Osteoblast (primary cell): ENCODE measurements at regions not wholly inside any gene's neighbourhood (a gene's known extent, or its start where the extent isn't known, plus 50 kb on each side); places are given as distances from the start of the nearest gene placed in this dataset.

Source experiments
- DNase-seq: peaks from one replicate; pipeline ENCODE4 v3.0.0; 2011; ENCODE audit warnings: low spot score, mixed read lengths; ENCODE audit not compliant: insufficient read length; ENCODE audit errors: missing footprints
- H2AFZ ChIP-seq: 2 replicates; pipeline ENCODE4 v1.6.0; 2011; ENCODE audit warnings: mild to moderate bottlenecking, low read length
- H3K27ac ChIP-seq: 2 replicates; pipeline ENCODE4 v1.5.1; 2011; ENCODE audit warnings: mild to moderate bottlenecking, low read depth, low read length, moderate library complexity
- H3K27me3 ChIP-seq: 2 replicates; pipeline ENCODE4 v1.6.0; 2012; ENCODE audit warnings: mild to moderate bottlenecking, control low read depth, inconsistent platforms, low read length, moderate library complexity; ENCODE audit not compliant: insufficient read depth
- H3K36me3 ChIP-seq: 2 replicates; pipeline ENCODE4 v1.5.1; 2011; ENCODE audit warnings: mild to moderate bottlenecking, low read length, control low read depth, moderate library complexity; ENCODE audit not compliant: insufficient read depth
- H3K4me1 ChIP-seq: 2 replicates; pipeline ENCODE4 v1.5.1; 2011; ENCODE audit warnings: mild to moderate bottlenecking, low read length, control low read depth, moderate library complexity; ENCODE audit not compliant: insufficient read depth
- H3K4me2 ChIP-seq: 2 replicates; pipeline ENCODE4 v1.6.0; 2011; ENCODE audit warnings: mild to moderate bottlenecking, low read length; ENCODE audit not compliant: insufficient read depth
- H3K4me3 ChIP-seq: fragments of 200-600 bp; sonication (generic); 3 replicates; pipeline ENCODE4 v1.5.1; 2012; ENCODE audit warnings: mild to moderate bottlenecking, low read length, inconsistent platforms; ENCODE audit not compliant: insufficient read depth
- H3K79me2 ChIP-seq: 2 replicates; pipeline ENCODE4 v1.6.0; 2012; ENCODE audit warnings: mild to moderate bottlenecking, low read length, control low read depth, inconsistent platforms; ENCODE audit not compliant: insufficient read depth
- H3K9me3 ChIP-seq: 2 replicates; pipeline ENCODE4 v1.5.1; 2011; ENCODE audit warnings: low read depth, low read length, control low read depth
- H4K20me1 ChIP-seq: 2 replicates; pipeline ENCODE4 v1.6.0; 2012; ENCODE audit warnings: mild to moderate bottlenecking, low read length, control low read depth; ENCODE audit not compliant: insufficient read depth
- CTCF ChIP-seq: IDR thresholded peaks from 2 replicates; pipeline ENCODE4 v1.5.1; 2011; ENCODE audit warnings: mild to moderate bottlenecking, low read depth, low read length, moderate library complexity; ENCODE audit errors: extremely low read depth

DNA sequence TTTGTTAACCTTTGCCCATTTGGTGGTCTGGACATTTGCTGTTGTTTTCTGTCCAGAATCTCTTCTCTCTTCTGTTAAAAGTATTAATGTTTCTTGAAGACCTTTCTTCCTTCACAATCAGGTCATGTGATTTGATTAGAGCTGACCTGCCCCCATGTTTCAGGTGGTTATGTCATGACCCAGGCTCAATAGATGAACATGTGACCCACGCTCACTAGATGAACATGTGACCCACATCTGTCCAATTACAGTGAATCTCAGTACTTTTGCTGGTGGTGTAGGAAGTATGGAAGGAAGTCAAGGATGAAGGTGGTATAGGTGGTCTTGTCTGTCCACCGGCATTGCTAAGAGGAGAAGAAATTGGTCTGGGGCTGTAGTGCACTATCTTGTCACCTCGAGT is 289.1 kb upstream of the JAG1 start:
- no peak for TF ChIP-seq CTCF
- no peaks in the 10 kb centered on the region for H3K9me3 ChIP-seq
- no peak overlapping the region for H2AFZ ChIP-seq
- H3K27me3 ChIP-seq, result no peaks in the 10 kb centered on the region
- H3K79me2 ChIP-seq, result no peaks in the 10 kb centered on the region
- no peaks in the 10 kb centered on the region for H3K4me1 ChIP-seq
- H3K4me2 ChIP-seq, result no peak overlapping the region
- no peaks in the 10 kb centered on the region for H4K20me1 ChIP-seq
- no peak for DNase-seq
- no peaks in the 10 kb centered on the region for H3K36me3 ChIP-seq
- no peak overlapping the region for H3K27ac ChIP-seq
- no peak overlapping the region for H3K4me3 ChIP-seq

GRCh38 chr20:10963717-10964266 is 290.0 kb upstream of the JAG1 start:
- no peak overlapping the region for H3K4me2 ChIP-seq
- no peaks in the 10 kb centered on the region for H4K20me1 ChIP-seq
- H3K36me3 ChIP-seq, result no peaks in the 10 kb centered on the region
- H3K79me2 ChIP-seq, result no peaks in the 10 kb centered on the region
- no peaks in the 10 kb centered on the region for H3K4me1 ChIP-seq
- no peaks in the 10 kb centered on the region for H3K27me3 ChIP-seq
- H3K4me3 ChIP-seq, result no peak overlapping the region
- no peaks in the 10 kb centered on the region for H3K9me3 ChIP-seq
- H3K27ac ChIP-seq, result no peak overlapping the region
- no peak for TF ChIP-seq CTCF
- DNase-seq, result no peak
- no peak overlapping the region for H2AFZ ChIP-seq

- Histone ChIP-seq H3K36me3 (no peaks in the 10 kb centered on the region), H2AFZ (no peak overlapping the region), H3K9me3 (no peaks in the 10 kb centered on the region), H3K79me2 (no peaks in the 10 kb centered on the region), H3K4me2 (no peak overlapping the region), H3K4me1 (no peaks in the 10 kb centered on the region), H4K20me1 (no peaks in the 10 kb centered on the region), H3K27ac (no peak overlapping the region), H3K27me3 (no peaks in the 10 kb centered on the region), H3K4me3 (no peak overlapping the region)
- no peak for TF ChIP-seq CTCF
- no peak for DNase-seq
These were observed 292.2 kb upstream of the JAG1 start for GRCh38 chr20:10965936-10966470.

GRCh38 chr20:10970109-10970508 is 296.3 kb upstream of the JAG1 start:
- no peak for DNase-seq
- no peak overlapping the region for H2AFZ ChIP-seq
- H3K9me3 ChIP-seq, result no peaks in the 10 kb centered on the region
- no peaks in the 10 kb centered on the region for H3K4me1 ChIP-seq
- no peaks in the 10 kb centered on the region for H4K20me1 ChIP-seq
- no peaks in the 10 kb centered on the region for H3K36me3 ChIP-seq
- H3K27ac ChIP-seq, result no peak overlapping the region
- TF ChIP-seq CTCF, result no peak
- no peaks in the 10 kb centered on the region for H3K27me3 ChIP-seq
- H3K4me3 ChIP-seq, result no peak overlapping the region
- no peak overlapping the region for H3K4me2 ChIP-seq
- H3K79me2 ChIP-seq, result no peaks in the 10 kb centered on the region
